ENCODE measurements at regions not wholly inside any gene's neighbourhood (a gene's known extent, or its start where the extent isn't known, plus 50 kb on each side); places are given as distances from the start of the nearest gene placed in this dataset.
"Not testable (repeated sequence)": the region's sequence is repeated elsewhere in the genome, so short reads cannot be mapped to it uniquely, and the experiment has no call there.

- no peak for DNase-seq
These were observed 131.6 kb upstream of the SAMSN1 start for GRCh38 chr21:14677639-14678179.

GRCh38 chr21:14677013-14677412, 130.9 kb upstream of the SAMSN1 start:
- DNase-seq: no peak

- no peak for DNase-seq
These were observed 129.8 kb upstream of the SAMSN1 start for GRCh38 chr21:14675774-14676530.

- no peak for DNase-seq
These were observed 127.5 kb upstream of the SAMSN1 start for GRCh38 chr21:14673649-14674048.

GRCh38 chr21:14672466-14672865, 126.4 kb upstream of the SAMSN1 start:
- no peak for DNase-seq

- DNase-seq: no peak
These were observed 124.3 kb upstream of the SAMSN1 start for GRCh38 chr21:14670409-14670808.

GRCh38 chr21:14669092-14669491, 123.0 kb upstream of the SAMSN1 start:
- not testable (repeated sequence) for DNase-seq

GRCh38 chr21:14657241-14658008, 111.3 kb upstream of the SAMSN1 start:
- no peak for DNase-seq

- no peak for DNase-seq
These were observed 100.8 kb upstream of the SAMSN1 start for GRCh38 chr21:14646893-14647292.

- DNase-seq: no peak
These were observed 99.6 kb upstream of the SAMSN1 start for GRCh38 chr21:14645702-14646101.

- no peak for DNase-seq
These were observed 86.2 kb upstream of the SAMSN1 start for GRCh38 chr21:14632359-14632758.

- DNase-seq: no peak
These were observed 84.5 kb upstream of the SAMSN1 start for GRCh38 chr21:14630556-14631069.

GRCh38 chr21:14629461-14629860, 83.3 kb upstream of the SAMSN1 start:
- DNase-seq: no peak

GRCh38 chr21:14623079-14623478, 77.0 kb upstream of the SAMSN1 start:
- DNase-seq: not testable (repeated sequence)

GRCh38 chr21:14620152-14620551, 74.0 kb upstream of the SAMSN1 start:
- DNase-seq: no peak

- no peak for DNase-seq
These were observed 71.8 kb upstream of the SAMSN1 start for GRCh38 chr21:14617871-14618270.

GRCh38 chr21:14617040-14617393, 70.9 kb upstream of the SAMSN1 start:
- no peak for DNase-seq

GRCh38 chr21:14616380-14617039, 70.4 kb upstream of the SAMSN1 start:
- no peak for DNase-seq

GRCh38 chr21:14615359-14615974, 69.4 kb upstream of the SAMSN1 start:
- no peak for DNase-seq

- DNase-seq: no peak
These were observed 68.2 kb upstream of the SAMSN1 start for GRCh38 chr21:14614287-14614686.

GRCh38 chr21:14613486-14614224, 67.5 kb upstream of the SAMSN1 start:
- no peak for DNase-seq

GRCh38 chr21:14610119-14610518, 64.0 kb upstream of the SAMSN1 start:
- not testable (repeated sequence) for DNase-seq

Data from left hindlimb (tissue), 1 donor.